CD4-positive, CD25-positive, alpha-beta regulatory T cell (primary cell): ENCODE measurements at regions not wholly inside any gene's neighbourhood (a gene's known extent, or its start where the extent isn't known, plus 50 kb on each side); places are given as distances from the start of the nearest gene placed in this dataset.
"Not testable (repeated sequence)": the region's sequence is repeated elsewhere in the genome, so short reads cannot be mapped to it uniquely, and the experiment has no call there.

ENCODE experiments used
- ATAC-seq, 2 donors: fragments of 150-1000 bp; cut with Tn5 transposase; one replicate each; pipeline ENCODE4 v1.10.0; 2021; ENCODE audit warnings: low read depth in 2 of 2, moderate number of reproducible peaks in 2 of 2, moderate library complexity in 1 of 2
- DNase-seq, 3 donors: peaks; one replicate each; pipeline versions ENCODE4 v3.0.0 to v3.0.0-alpha.2; 2012 to 2022; ENCODE audit warnings: mixed read lengths in 1 of 3
- H3K27ac ChIP-seq: one replicate; pipeline ENCODE4 v1.7.0; 2013; ENCODE audit warnings: mild to moderate bottlenecking, low read length; ENCODE audit not compliant: insufficient read depth, poor library complexity, severe bottlenecking
- H3K27me3 ChIP-seq: one replicate; pipeline ENCODE4 v1.7.0; 2013; ENCODE audit warnings: low read length; ENCODE audit not compliant: control insufficient read depth, insufficient read depth
- H3K36me3 ChIP-seq: one replicate; pipeline ENCODE4 v1.7.0; 2013; ENCODE audit warnings: mild to moderate bottlenecking, low read length, moderate library complexity; ENCODE audit not compliant: control insufficient read depth, insufficient read depth
- H3K4me1 ChIP-seq: 2 replicates; pipeline ENCODE4 v1.7.0; 2013; ENCODE audit warnings: mild to moderate bottlenecking, low read length; ENCODE audit not compliant: insufficient read depth, control insufficient read depth, poor library complexity, severe bottlenecking
- H3K4me3 ChIP-seq: one replicate; pipeline ENCODE4 v1.7.0; 2013; ENCODE audit warnings: low read depth, mild to moderate bottlenecking, low read length, moderate library complexity
- H3K9me3 ChIP-seq, 2 experiments: 1 replicate in 1 of 2; 2 replicates in 1 of 2; pipeline ENCODE4 v1.7.0; 2013; ENCODE audit warnings: low read length in 2 of 2, mild to moderate bottlenecking in 1 of 2, moderate library complexity in 1 of 2; ENCODE audit not compliant: control insufficient read depth in 2 of 2
- H3K27ac Mint-ChIP-seq, 3 donors: one replicate each; pipeline ENCODE4 v1.8.0; 2020 to 2022; ENCODE audit warnings: mild to moderate bottlenecking in 3 of 3, mixed read lengths in 3 of 3, moderate library complexity in 2 of 3
- H3K27me3 Mint-ChIP-seq: one replicate; pipeline ENCODE4 v1.8.0; 2022; ENCODE audit warnings: mild to moderate bottlenecking, mixed read lengths
- H3K36me3 Mint-ChIP-seq: one replicate; pipeline ENCODE4 v1.8.0; 2020; ENCODE audit warnings: mixed read lengths
- H3K4me1 Mint-ChIP-seq, 4 donors: one replicate each; pipeline ENCODE4 v1.8.0; 2020 to 2022; ENCODE audit warnings: mixed read lengths in 4 of 4, mild to moderate bottlenecking in 1 of 4
- H3K4me3 Mint-ChIP-seq, 4 donors: one replicate each; pipeline ENCODE4 v1.8.0; 2020 to 2022; ENCODE audit warnings: mild to moderate bottlenecking in 4 of 4, mixed read lengths in 4 of 4, moderate library complexity in 3 of 4
- H3K9me3 Mint-ChIP-seq, 7 donors: one replicate each; pipeline ENCODE4 v1.8.0; 2020 to 2022; ENCODE audit warnings: mixed read lengths in 7 of 7, mild to moderate bottlenecking in 3 of 7, moderate library complexity in 2 of 7

DNA sequence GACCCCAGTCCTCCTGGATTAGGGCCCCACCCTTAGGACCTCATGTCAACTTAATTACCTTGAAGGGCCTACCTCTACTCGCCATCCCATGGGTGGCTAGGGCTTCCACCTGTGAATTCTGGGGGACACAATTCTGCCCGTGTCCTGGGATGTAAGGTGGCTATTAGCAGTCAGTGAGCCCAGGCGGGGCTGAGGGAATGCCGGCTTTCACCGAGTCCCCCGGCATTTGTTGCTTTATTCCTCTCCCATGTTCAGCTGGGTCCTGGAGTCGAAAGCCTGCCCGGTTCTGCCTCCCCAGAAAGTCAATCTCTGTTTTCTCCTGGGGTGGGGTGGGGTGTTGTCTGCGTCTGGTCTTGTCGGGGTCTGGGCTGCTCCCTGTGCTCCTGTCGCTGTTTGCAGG, 125.6 kb downstream of the GLRX3 start:
- Histone ChIP-seq H3K4me3 (no peak overlapping the region), H3K27me3 (no peaks in the 10 kb centered on the region), H3K36me3 (no peaks in the 10 kb centered on the region), H3K4me1 (no peaks in the 10 kb centered on the region), H3K27ac (no peak overlapping the region), H3K9me3 (no peaks in the 10 kb centered on the region)
- Mint-ChIP-seq H3K9me3 (peaks cover 0 to 4% (median 0%) of the 10 kb centered on the region in 7 donors), H3K4me3 (no peak overlapping the region), H3K27ac (no peak overlapping the region), H3K36me3 (no peaks in the 10 kb centered on the region), H3K27me3 (no peaks in the 10 kb centered on the region), H3K4me1 (no peaks in the 10 kb centered on the region)
- ATAC-seq (no peak), DNase-seq (no peak)

DNA sequence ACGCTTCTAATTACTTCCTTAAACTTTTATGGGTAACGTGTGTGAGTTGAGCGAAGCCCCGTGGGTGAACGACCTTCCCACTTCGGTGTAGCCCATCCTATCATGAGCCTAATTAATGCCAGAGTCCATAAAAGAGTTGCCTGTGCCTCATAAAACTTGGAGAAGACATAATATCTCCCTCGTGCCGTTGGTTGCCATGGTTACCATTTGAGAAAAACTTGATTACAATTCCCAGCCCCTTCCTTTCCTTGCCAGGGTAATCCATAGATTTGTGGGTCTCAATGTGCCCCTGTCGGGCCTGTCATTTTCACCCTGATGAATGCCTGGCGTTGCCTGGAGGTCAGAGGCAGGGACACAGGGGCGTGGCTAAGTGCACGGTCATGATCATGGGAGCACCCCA, 127.1 kb downstream of the GLRX3 start:
- H3K4me1 Mint-ChIP-seq: no peaks in the 10 kb centered on the region
- H3K4me3 Mint-ChIP-seq: no peak overlapping the region
- ATAC-seq (no peak), DNase-seq (no peak)
- peaks cover 0 to 4% (median 0%) of the 10 kb centered on the region in 7 donors for H3K9me3 Mint-ChIP-seq
- no peaks in the 10 kb centered on the region for H3K9me3 ChIP-seq
- no peak overlapping the region for H3K4me3 ChIP-seq
- no peaks in the 10 kb centered on the region for H3K36me3 ChIP-seq
- no peaks in the 10 kb centered on the region for H3K27me3 Mint-ChIP-seq
- H3K27ac ChIP-seq: no peak overlapping the region
- no peaks in the 10 kb centered on the region for H3K4me1 ChIP-seq
- H3K27me3 ChIP-seq: no peaks in the 10 kb centered on the region
- H3K27ac Mint-ChIP-seq: no peak overlapping the region
- no peaks in the 10 kb centered on the region for H3K36me3 Mint-ChIP-seq

- H3K27ac Mint-ChIP-seq: no peak overlapping the region
Observed at GRCh38 chr10:130265542-130265941, 129.4 kb downstream of the GLRX3 start.

DNA sequence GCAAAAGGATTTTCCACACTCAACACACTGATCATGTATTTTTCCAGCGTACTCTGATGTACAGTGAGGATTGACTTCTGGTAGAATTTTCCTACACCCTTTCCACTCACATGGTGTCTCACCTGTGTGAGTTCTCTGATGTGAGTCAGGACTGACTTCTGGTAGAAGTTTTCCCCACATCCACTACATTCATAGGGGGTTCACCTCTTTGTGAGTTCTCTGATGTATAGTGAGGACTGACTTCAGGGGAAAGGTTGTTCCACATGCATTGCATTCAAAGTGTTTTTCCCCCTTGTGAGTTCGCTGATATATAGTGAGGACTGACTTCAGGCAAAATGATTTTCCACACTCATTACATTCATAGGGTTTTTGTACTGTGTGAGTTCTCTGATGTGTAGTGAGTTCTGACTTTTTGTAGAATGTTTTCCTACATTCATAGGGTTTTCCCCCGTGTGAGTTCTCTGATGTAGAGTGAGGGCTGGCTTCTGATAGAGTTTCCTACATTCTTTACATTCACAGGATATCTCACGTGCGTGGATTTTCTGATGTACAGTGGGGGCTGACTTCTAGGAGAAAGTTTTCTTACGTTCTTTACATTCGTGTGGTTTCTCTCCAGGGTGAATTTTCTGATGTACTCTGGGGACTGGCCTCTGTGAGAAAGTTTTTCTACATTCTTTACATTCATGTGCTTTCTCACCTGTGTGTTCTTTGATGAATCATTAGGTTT, 146.5 kb downstream of the GLRX3 start:
- H3K9me3 ChIP-seq: peaks cover 67 to 93% of the 10 kb centered on the region in 2 experiments
- peaks cover 4 to 86% (median 40%) of the 10 kb centered on the region in 7 donors for H3K9me3 Mint-ChIP-seq
- peaks cover 4% of the 10 kb centered on the region for H3K36me3 Mint-ChIP-seq
- H3K4me3 Mint-ChIP-seq: no peak overlapping the region
- H3K4me3 ChIP-seq: no peak overlapping the region
- ATAC-seq (no peak), DNase-seq (no peak)
- H3K27me3 Mint-ChIP-seq: no peaks in the 10 kb centered on the region
- H3K36me3 ChIP-seq: no peaks in the 10 kb centered on the region
- H3K4me1 ChIP-seq: no peaks in the 10 kb centered on the region
- H3K27ac ChIP-seq: no peak overlapping the region
- H3K27me3 ChIP-seq: no peaks in the 10 kb centered on the region
- H3K27ac Mint-ChIP-seq: no peak overlapping the region
- H3K4me1 Mint-ChIP-seq: no peaks in the 10 kb centered on the region

More at GRCh38 chr10:130265542-130265941, 129.4 kb downstream of the GLRX3 start:
- H3K4me3 Mint-ChIP-seq: no peak overlapping the region
- ATAC-seq: no peak
- no peak for DNase-seq
- H3K36me3 ChIP-seq: no peaks in the 10 kb centered on the region
- no peaks in the 10 kb centered on the region for H3K9me3 ChIP-seq
- no peaks in the 10 kb centered on the region for H3K27me3 Mint-ChIP-seq
- no peak overlapping the region for H3K4me3 ChIP-seq
- no peaks in the 10 kb centered on the region for H3K36me3 Mint-ChIP-seq
- H3K27me3 ChIP-seq: no peaks in the 10 kb centered on the region
- H3K9me3 Mint-ChIP-seq: peaks cover 0 to 4% (median 2%) of the 10 kb centered on the region in 7 donors
- no peak overlapping the region for H3K27ac ChIP-seq
- no peaks in the 10 kb centered on the region for H3K4me1 Mint-ChIP-seq
- no peaks in the 10 kb centered on the region for H3K4me1 ChIP-seq

DNA sequence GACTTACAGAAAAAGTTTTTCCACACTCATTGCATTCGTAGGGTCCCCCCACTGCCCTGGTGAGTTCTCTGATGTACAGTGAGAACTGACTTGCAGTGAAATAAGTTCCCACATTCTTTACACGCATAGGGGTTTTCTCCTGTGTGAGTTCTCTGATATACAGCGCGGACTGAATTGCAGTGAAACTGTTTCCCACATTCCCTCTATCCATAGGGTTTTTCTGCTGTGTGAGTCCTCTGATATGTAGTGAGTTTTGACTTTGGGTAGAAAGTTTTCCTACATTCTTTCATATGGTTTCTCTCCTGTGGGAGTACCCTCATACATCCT, 147.0 kb downstream of the GLRX3 start:
- Mint-ChIP-seq H3K27me3 (no peaks in the 10 kb centered on the region), H3K27ac (no peak overlapping the region), H3K9me3 (peaks cover 6 to 85% (median 40%) of the 10 kb centered on the region in 7 donors), H3K4me3 (no peak overlapping the region), H3K36me3 (peaks cover 4% of the 10 kb centered on the region), H3K4me1 (no peaks in the 10 kb centered on the region)
- Histone ChIP-seq H3K36me3 (no peaks in the 10 kb centered on the region), H3K9me3 (peaks cover 69 to 93% of the 10 kb centered on the region in 2 experiments), H3K4me1 (no peaks in the 10 kb centered on the region), H3K27me3 (no peaks in the 10 kb centered on the region), H3K4me3 (no peak overlapping the region), H3K27ac (no peak overlapping the region)
- no peak for ATAC-seq
- DNase-seq: no peak

GRCh38 chr10:130295761-130296160, 159.6 kb downstream of the GLRX3 start:
- DNase-seq, H3K27ac ChIP-seq, H3K36me3 Mint-ChIP-seq, ATAC-seq, H3K4me1 ChIP-seq, H3K27ac Mint-ChIP-seq, H3K4me3 Mint-ChIP-seq, H3K4me1 Mint-ChIP-seq, H3K27me3 ChIP-seq, H3K36me3 ChIP-seq, H3K4me3 ChIP-seq, H3K27me3 Mint-ChIP-seq: not testable (repeated sequence)
- peaks cover 34 to 48% of the 10 kb centered on the region in 2 experiments for H3K9me3 ChIP-seq
- H3K9me3 Mint-ChIP-seq: peaks cover 1 to 78% (median 26%) of the 10 kb centered on the region in 7 donors

DNA sequence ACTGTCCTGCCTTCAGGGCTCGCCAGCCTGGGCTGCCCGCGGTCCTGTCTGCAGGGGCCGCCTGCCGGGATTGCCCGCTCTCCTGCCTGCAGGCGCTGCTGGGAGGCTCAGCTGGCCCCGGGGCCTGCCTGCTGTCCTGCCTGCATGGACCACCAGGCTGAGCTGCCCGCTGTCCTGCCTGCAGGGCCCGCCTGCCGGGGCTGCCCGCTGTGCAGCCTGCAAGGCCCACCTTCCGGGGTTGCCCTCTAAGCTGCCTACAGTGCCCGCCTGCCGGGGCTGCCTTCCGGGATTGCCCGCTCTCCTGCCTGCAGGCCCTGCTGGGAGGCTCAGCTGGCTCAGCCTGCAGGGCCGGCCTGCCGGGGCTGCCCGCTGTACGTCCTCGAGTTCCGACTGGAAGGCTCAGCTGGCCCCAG, 164.4 kb downstream of the GLRX3 start:
- peaks cover 1 to 53% (median 22%) of the 10 kb centered on the region in 7 donors for H3K9me3 Mint-ChIP-seq
- H3K4me1 Mint-ChIP-seq: peaks cover 0 to 14% (median 7%) of the 10 kb centered on the region in 4 donors
- H3K4me3 Mint-ChIP-seq: peak overlapping the region in 1 of 4 donors; percentile 90
- Histone ChIP-seq H3K4me1 (no peaks in the 10 kb centered on the region), H3K36me3 (no peaks in the 10 kb centered on the region), H3K27me3 (no peaks in the 10 kb centered on the region), H3K4me3 (no peak overlapping the region), H3K27ac (peak overlapping the region; percentile 1), H3K9me3 (peaks cover 29 to 46% of the 10 kb centered on the region in 2 experiments)
- H3K36me3 Mint-ChIP-seq: no peaks in the 10 kb centered on the region
- no peaks in the 10 kb centered on the region for H3K27me3 Mint-ChIP-seq
- ATAC-seq (peak; percentile 48 to 59), DNase-seq (peak in 2 of 3 donors; percentile 28 to 73)
- H3K27ac Mint-ChIP-seq: no peak overlapping the region
